K562 (cell line): ENCODE measurements at regions not wholly inside any gene's neighbourhood (a gene's known extent, or its start where the extent isn't known, plus 50 kb on each side); places are given as distances from the start of the nearest gene placed in this dataset.

Source experiments
- ATAC-seq: fragments of 200-7000 bp; cut with Tn5 transposase; 3 replicates; pipeline ENCODE4 v1.9.1; 2020; ENCODE audit warnings: moderate library complexity
- BruUV-seq: library from RNA; stranded (reverse); fragments of 400-500 nt; replicated peaks from 2 replicates; lab custom pipeline; 2021; lab: Mats Ljungman, UMichigan
- CTCF ChIA-PET: fragments of 300-600 bp; formaldehyde crosslinking; extraction: SDS; loops from one replicate; lab custom pipeline; 2021; ENCODE audit warnings: low intra/inter-chr PET ratio; lab: Yijun Ruan, JAX
- POLR2A ChIA-PET: fragments of 300-600, 350-650 bp; sonication (Branson Sonifier 250); formaldehyde crosslinking; extraction: SDS; loops from one replicate; lab custom pipeline; 2021; ENCODE audit warnings: antibody characterized with exemption, inconsistent platforms; lab: Yijun Ruan, JAX
- DNase-seq, 4 experiments: peaks; one replicate each; pipeline versions ENCODE4 v3.0.0 to v3.0.0-alpha.2; 2011 to 2018; ENCODE audit warnings: low spot score in 3 of 4, mixed read lengths in 3 of 4; ENCODE audit errors: extremely low read depth in 1 of 4
- FAIRE-seq: peaks from 2 replicates; lab custom pipeline; 2011; peaks lifted over from hg19 to GRCh38; lab: Jason Lieb, UNC
- H2AFZ ChIP-seq: 2 replicates; pipeline ENCODE4 v1.6.0; 2011; ENCODE audit warnings: low read depth, low read length, control low read depth, inconsistent platforms
- H3K27ac ChIP-seq: fragments of 200-600 bp; 3 replicates; pipeline ENCODE4 v1.8.0; 2011; ENCODE audit warnings: low read depth, mild to moderate bottlenecking, control low read depth, inconsistent platforms, low read length, moderate library complexity, mixed read lengths; ENCODE audit errors: extremely low read depth
- H3K27me3 ChIP-seq, 2 experiments: fragments of 300-600 bp in 1 of 2; 2 replicates in 1 of 2; 3 replicates in 1 of 2; pipeline versions ENCODE4 v1.6.0 to v1.8.0; 2011; ENCODE audit warnings: inconsistent platforms in 2 of 2, low read length in 2 of 2, mild to moderate bottlenecking in 1 of 2, mixed read lengths in 1 of 2, moderate library complexity in 1 of 2; ENCODE audit not compliant: control insufficient read depth in 2 of 2, insufficient read depth in 2 of 2
- H3K36me3 ChIP-seq: fragments of 300-600 bp; 3 replicates; pipeline ENCODE4 v1.8.0; 2011; ENCODE audit warnings: mild to moderate bottlenecking, low read length, inconsistent platforms; ENCODE audit not compliant: control insufficient read depth, insufficient read depth
- H3K4me1 ChIP-seq, 2 experiments: fragments of 200-600 bp in 1 of 2; replicated peaks in 1 of 2; 2 replicates in 1 of 2; 3 replicates in 1 of 2; pipeline versions ENCODE4 v1.5.1 to v1.8.0; 2011; ENCODE audit warnings: inconsistent platforms in 2 of 2, low read length in 2 of 2, mild to moderate bottlenecking in 1 of 2, mixed read lengths in 1 of 2, moderate library complexity in 1 of 2; ENCODE audit not compliant: control insufficient read depth in 2 of 2, insufficient read depth in 2 of 2
- H3K4me2 ChIP-seq: 2 replicates; pipeline ENCODE4 v1.6.1; 2011; ENCODE audit warnings: low read length, control low read depth, inconsistent platforms, mixed read lengths; ENCODE audit not compliant: insufficient read depth
- H3K4me3 ChIP-seq: fragments of 200-600 bp; sonication (generic), shearing (Covaris generic); 2 replicates; pipeline ENCODE4 v1.5.1; 2016; ENCODE audit warnings: control low read depth, inconsistent platforms
- H3K79me2 ChIP-seq: fragments of 200-600 bp; 3 replicates; pipeline ENCODE4 v1.8.0; 2011; ENCODE audit warnings: low read length, inconsistent platforms; ENCODE audit not compliant: control insufficient read depth, insufficient read depth
- H3K9ac ChIP-seq, 2 experiments: 2 replicates each; pipeline versions ENCODE4 v1.6.0 to v1.6.1; 2011; ENCODE audit warnings: low read depth in 2 of 2, low read length in 2 of 2, control low read depth in 1 of 2, inconsistent platforms in 1 of 2, mild to moderate bottlenecking in 1 of 2, mixed read lengths in 1 of 2; ENCODE audit not compliant: insufficient read depth in 1 of 2
- H3K9me1 ChIP-seq: one replicate; pipeline ENCODE4 v1.6.0; 2011; ENCODE audit warnings: inconsistent platforms, mild to moderate bottlenecking, low read length, moderate library complexity; ENCODE audit not compliant: control insufficient read depth, insufficient read depth
- H3K9me3 ChIP-seq: replicated peaks from 2 replicates; pipeline ENCODE4 v1.5.1; 2011; ENCODE audit warnings: low read depth, low read length, inconsistent platforms; ENCODE audit not compliant: control insufficient read depth, insufficient read depth
- H4K20me1 ChIP-seq: replicated peaks from 2 replicates; pipeline ENCODE4 v1.6.1; 2011; ENCODE audit warnings: low read length, inconsistent platforms, mixed read lengths; ENCODE audit not compliant: control insufficient read depth, insufficient read depth
- BMI1 ChIP-seq: fragments of 150-350 bp; IDR thresholded peaks from 2 replicates; pipeline ENCODE4 v1.6.1; 2014; ENCODE audit warnings: low read length
- CBFA2T3 ChIP-seq: fragments of 450-650 bp; IDR thresholded peaks from 2 replicates; pipeline ENCODE4 v1.6.1; 2017
- ERF ChIP-seq: fragments of 450-650 bp; formaldehyde crosslinking; IDR thresholded peaks from 2 replicates; pipeline ENCODE4 v1.4.0; 2020; ENCODE audit warnings: mild to moderate bottlenecking, mixed read lengths
- GTF2E2 ChIP-seq: fragments of 200-800 bp; sonication (Bioruptor generic); IDR thresholded peaks from 2 replicates; pipeline ENCODE4 v1.6.1; 2016; ENCODE audit warnings: missing genetic modification characterization, missing compliant biosample characterization
- HIVEP1 ChIP-seq: fragments of 250-450 bp; sonication (Bioruptor Pico); IDR thresholded peaks from 2 replicates; pipeline ENCODE4 v1.4.0; 2020; ENCODE audit warnings: mild to moderate bottlenecking
- JUN ChIP-seq, 2 experiments: sonication (generic) in 1 of 2; formaldehyde crosslinking in 1 of 2; IDR thresholded peaks; 2 replicates each; pipeline versions ENCODE4 v1.6.1 to v1.8.0; 2012 to 2022; ENCODE audit warnings: borderline replicate concordance in 2 of 2, mild to moderate bottlenecking in 2 of 2, improper control_type of control experiment in 1 of 2, low read depth in 1 of 2, low read length in 1 of 2, missing genetic modification reagents in 1 of 2
- MAFK ChIP-seq: IDR thresholded peaks from 2 replicates; pipeline ENCODE4 v1.6.1; 2011; ENCODE audit warnings: low read length, improper control_type of control experiment
- PHB ChIP-seq: fragments of 250-450 bp; sonication (Bioruptor Pico); IDR thresholded peaks from 2 replicates; pipeline ENCODE4 v1.5.0; 2021
- PHF20 ChIP-seq: fragments of 450-650 bp; IDR thresholded peaks from 2 replicates; pipeline ENCODE4 v1.6.1; 2018; ENCODE audit not compliant: partially characterized antibody
- POLR3A ChIP-seq: IDR thresholded peaks from 2 replicates; pipeline ENCODE4 v1.6.1; 2011; ENCODE audit warnings: borderline replicate concordance, mild to moderate bottlenecking, moderate library complexity; ENCODE audit not compliant: insufficient read length, insufficient read depth; ENCODE audit errors: extremely low read depth
- PTBP1 ChIP-seq: fragments of 200-400 bp; formaldehyde crosslinking; IDR thresholded peaks from 2 replicates; pipeline ENCODE4 v1.6.1; 2017; ENCODE audit warnings: low read depth, low read length
- RHOXF2B ChIP-seq: fragments of 250-450 bp; sonication (Bioruptor Pico); conservative IDR thresholded peaks from 2 replicates; pipeline ENCODE4 v1.5.1; 2021
- SAFB2 ChIP-seq: fragments of 200-400 bp; formaldehyde crosslinking; IDR thresholded peaks from 2 replicates; pipeline ENCODE4 v1.6.1; 2018; ENCODE audit warnings: borderline replicate concordance, low read length, low read depth, moderate library complexity; ENCODE audit not compliant: severe bottlenecking
- SIN3B ChIP-seq: fragments of 450-650 bp; IDR thresholded peaks from 2 replicates; pipeline ENCODE4 v1.6.1; 2017; ENCODE audit warnings: low read depth, mild to moderate bottlenecking, moderate library complexity
- SRSF7 ChIP-seq: fragments of 200-400 bp; formaldehyde crosslinking; optimal IDR thresholded peaks from 2 replicates; pipeline ENCODE3; 2017; ENCODE audit warnings: mild to moderate bottlenecking, low read depth, low read length
- TAF15 ChIP-seq: fragments of 200-400 bp; formaldehyde crosslinking; IDR thresholded peaks from 2 replicates; pipeline ENCODE4 v1.6.1; 2017; ENCODE audit warnings: mild to moderate bottlenecking, low read depth, low read length, moderate library complexity
- YY1 ChIP-seq, 3 experiments: IDR thresholded peaks; 2 replicates each; pipeline ENCODE4 v1.6.1; 2011; ENCODE audit warnings: low read length in 2 of 3, mild to moderate bottlenecking in 2 of 3, moderate library complexity in 2 of 3, borderline replicate concordance in 1 of 3, control low read depth in 1 of 3, low read depth in 1 of 3; ENCODE audit not compliant: insufficient read depth in 3 of 3, insufficient replicate concordance in 2 of 3, control insufficient read depth in 1 of 3, insufficient read length in 1 of 3; ENCODE audit errors: extremely low read depth in 1 of 3
- ZNF583 ChIP-seq: fragments of 250-450 bp; sonication (Bioruptor Pico); IDR thresholded peaks from 2 replicates; pipeline ENCODE4 v1.4.0; 2020
- WGBS: fragments of 100-300 bp; shearing (Covaris generic); methylation state at CpG from one replicate; pipeline ENCODE4 v1.1.6; 2016; ENCODE audit warnings: low coverage, mixed read lengths; ENCODE audit not compliant: insufficient coverage; ENCODE audit errors: missing lambda C conversion rate; 5-methylcytosine and 5-hydroxymethylcytosine counted together
- in situ Hi-C: fragments of 300-500 bp; cut with MboI; formaldehyde crosslinking; loops from 4 replicates; pipeline ENCODE4 v1.15.0; 2018; ENCODE audit warnings: inconsistent platforms, mixed read lengths
- intact Hi-C: fragments of 100-400 bp; cut with micrococcal nuclease; formaldehyde crosslinking; loops from 2 replicates; pipeline ENCODE4 v1.14.2; 2022

DNA sequence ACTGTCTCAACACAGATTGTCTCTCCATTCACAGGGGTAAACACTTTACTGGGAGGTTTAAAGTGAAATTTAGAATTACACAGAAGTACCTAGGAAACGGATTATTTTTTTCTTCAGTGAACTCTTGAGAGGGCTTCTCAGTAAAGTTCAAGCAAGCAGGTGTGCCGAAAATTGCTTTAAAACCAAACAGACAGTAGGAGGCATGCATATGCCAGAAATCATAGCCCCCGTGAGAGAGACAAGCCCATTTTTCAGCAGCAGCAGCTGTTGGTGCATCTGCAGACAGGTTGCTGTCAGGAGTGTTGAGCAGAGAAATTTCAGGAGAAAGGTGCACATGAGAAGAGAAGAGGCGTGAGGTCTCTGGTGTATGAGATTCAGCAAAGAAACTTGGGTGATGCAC lies 2115.5 kb upstream of the CELF4 start:
- in situ Hi-C loops: no loop called here
- TF ChIP-seq HIVEP1 (no peak), JUN (IDR thresholded peaks at IDR 0.05; ENCODE audit: borderline replicate concordance, low read depth, low read length) (no peak), JUN (CRISPR knock-in tag; IDR thresholded peaks at IDR 0.05; ENCODE audit: borderline replicate concordance) (no peak), PHF20 (no peak), SRSF7 (no peak), GTF2E2 (tag) (no peak), CBFA2T3 (no peak), ZNF583 (no peak)
- WGBS: 0% methylated on average over 4 of the region's 4 CpGs

GRCh38 chr18:39675906-39676305 lies 2110.3 kb upstream of the CELF4 start:
- intact Hi-C loops: no loop called here
- Histone ChIP-seq H3K27me3 (no peaks in the 10 kb centered on the region), H3K4me2 (no peak overlapping the region), H2AFZ (no peak overlapping the region), H3K27ac (no peak overlapping the region), H3K9me1 (no peaks in the 10 kb centered on the region), H3K4me3 (no peak overlapping the region), H3K36me3 (no peaks in the 10 kb centered on the region), H3K9me3 (no peaks in the 10 kb centered on the region), H3K4me1 (no peaks in the 10 kb centered on the region), H3K9ac (no peak overlapping the region), H3K79me2 (no peaks in the 10 kb centered on the region), H4K20me1 (no peaks in the 10 kb centered on the region)
- DNase-seq: no peak
- ChIA-PET CTCF (no interaction called here), POLR2A (no interaction called here)
- 0% methylated on average over 5 of the region's 5 CpGs for WGBS
- in situ Hi-C loops: no loop called here
- no peak for ATAC-seq
- FAIRE-seq: no peak
- no TSS peak for BruUV-seq
- TF ChIP-seq ERF (no peak), SIN3B (no peak), MAFK (no peak), YY1 (IDR thresholded peaks at IDR 0.05; ENCODE audit: borderline replicate concordance in 1 of 3, control insufficient read depth in 1 of 3, extremely low read depth in 1 of 3, insufficient read depth in 3 of 3, insufficient read length in 1 of 3, insufficient replicate concordance in 2 of 3, low read depth in 1 of 3, low read length in 2 of 3) (no peak), PTBP1 (no peak), TAF15 (no peak), SAFB2 (no peak), JUN (IDR thresholded peaks at IDR 0.05; ENCODE audit: borderline replicate concordance, low read depth, low read length) (no peak), JUN (CRISPR knock-in tag; IDR thresholded peaks at IDR 0.05; ENCODE audit: borderline replicate concordance) (no peak), PHB (no peak), RHOXF2B (CRISPR knock-in tag) (no peak), BMI1 (no peak), POLR3A (no peak)

More for the DNA sequence above, 2115.5 kb upstream of the CELF4 start:
- no peak overlapping the region for H2AFZ ChIP-seq
- ATAC-seq (no peak), DNase-seq (no peak), FAIRE-seq (no peak)
- no peaks in the 10 kb centered on the region for H3K9me1 ChIP-seq
- no peaks in the 10 kb centered on the region for H3K27me3 ChIP-seq
- H3K9me3 ChIP-seq: peaks cover 5% of the 10 kb centered on the region; the same call in 1 of the 2 replicates
- no peaks in the 10 kb centered on the region for H4K20me1 ChIP-seq
- CTCF ChIA-PET: no interaction called here
- H3K4me2 ChIP-seq: no peak overlapping the region
- H3K27ac ChIP-seq: no peak overlapping the region
- no peaks in the 10 kb centered on the region for H3K4me1 ChIP-seq
- BruUV-seq: no TSS peak
- no peaks in the 10 kb centered on the region for H3K79me2 ChIP-seq
- no peaks in the 10 kb centered on the region for H3K36me3 ChIP-seq
- intact Hi-C loops: no loop called here
- H3K4me3 ChIP-seq: no peak overlapping the region
- POLR2A ChIA-PET: no interaction called here
- H3K9ac ChIP-seq: no peak overlapping the region
